Panc1 (cell line): ENCODE measurements at regions not wholly inside any gene's neighbourhood (a gene's known extent, or its start where the extent isn't known, plus 50 kb on each side); places are given as distances from the start of the nearest gene placed in this dataset.
"Not testable (repeated sequence)": the region's sequence is repeated elsewhere in the genome, so short reads cannot be mapped to it uniquely, and the experiment has no call there.

Experiments
- ATAC-seq: fragments of 200-7000 bp; cut with Tn5 transposase; 2 replicates; pipeline ENCODE4 v1.9.1; 2020; ENCODE audit warnings: mild to moderate bottlenecking, moderate library complexity
- BruUV-seq: library from RNA; stranded (reverse); fragments of 400-500 nt; replicated peaks from 2 replicates; lab custom pipeline; 2021; lab: Mats Ljungman, UMichigan
- CTCF ChIA-PET: fragments of 300-600 bp; sonication (Branson Sonifier 250); formaldehyde crosslinking; loops from one replicate; lab custom pipeline; 2022; ENCODE audit warnings: antibody characterized with exemption; lab: Charles Lee
- POLR2A ChIA-PET: fragments of 300-600 bp; sonication (Branson Sonifier 250); formaldehyde crosslinking; loops from one replicate; lab custom pipeline; 2022; ENCODE audit warnings: antibody characterized with exemption; lab: Charles Lee
- DNase-seq: peaks from one replicate; pipeline ENCODE4 v3.0.0-alpha.2; 2010; ENCODE audit warnings: low read depth, low spot score
- H3K27ac ChIP-seq: 2 replicates; pipeline ENCODE4 v1.5.1; 2011; ENCODE audit warnings: mild to moderate bottlenecking, low read length, inconsistent platforms
- H3K27me3 ChIP-seq: fragments of 200-500 bp; sonication (Bioruptor generic); 2 replicates; pipeline ENCODE4 v1.6.0; 2014; ENCODE audit warnings: low read length, inconsistent platforms; ENCODE audit not compliant: control insufficient read depth, insufficient read depth
- H3K36me3 ChIP-seq: fragments of 200-500 bp; sonication (Bioruptor generic); 2 replicates; pipeline ENCODE4 v1.5.1; 2014; ENCODE audit warnings: inconsistent platforms, mild to moderate bottlenecking, low read length, moderate library complexity; ENCODE audit not compliant: control insufficient read depth, insufficient read depth
- H3K4me1 ChIP-seq: 2 replicates; pipeline ENCODE4 v1.5.1; 2011; ENCODE audit warnings: inconsistent platforms, mild to moderate bottlenecking, low read length, moderate library complexity; ENCODE audit not compliant: control insufficient read depth, insufficient read depth
- H3K4me3 ChIP-seq, 2 experiments: 2 replicates each; pipeline ENCODE4 v1.5.1; 2011 to 2012; ENCODE audit warnings: low read depth in 2 of 2, low read length in 2 of 2, mild to moderate bottlenecking in 2 of 2, inconsistent platforms in 1 of 2, moderate library complexity in 1 of 2
- H3K9me3 ChIP-seq: fragments of 200-500 bp; sonication (Bioruptor generic); 2 replicates; pipeline ENCODE4 v1.5.1; 2014; ENCODE audit warnings: low read depth, mild to moderate bottlenecking, inconsistent platforms, low read length, moderate library complexity; ENCODE audit not compliant: control insufficient read depth, insufficient read depth
- in situ Hi-C: cut with HindIII; loops from 2 replicates; pipeline ENCODE4 v1.10.0; 2016; ENCODE audit warnings: low sequenced_read_pairs, low pct_unique_long_range_greater_than_20kb
- intact Hi-C: fragments of 100-400 bp; cut with micrococcal nuclease; formaldehyde crosslinking; loops from one replicate; pipeline ENCODE4 v1.10.0; 2022; ENCODE audit not compliant: unreplicated experiment

- POLR2A ChIA-PET, H3K9me3 ChIP-seq, intact Hi-C loops, H3K4me3 ChIP-seq, H3K27ac ChIP-seq, H3K36me3 ChIP-seq, H3K4me1 ChIP-seq, BruUV-seq, DNase-seq, in situ Hi-C loops, H3K27me3 ChIP-seq, ATAC-seq: not testable (repeated sequence)
- CTCF ChIA-PET = interaction anchor here (0.6 kb wide), 1 partner anchor 98 kb away, joined by 5 read pairs; no protein-coding TSS in a partner anchor
These were observed 51.0 kb downstream of the NPIPB11 start for GRCh38 chr16:29355339-29356059.

GRCh38 chr16:29354449-29354848, 52.1 kb downstream of the NPIPB11 start:
- in situ Hi-C loops, BruUV-seq, H3K4me3 ChIP-seq, POLR2A ChIA-PET, H3K27me3 ChIP-seq, H3K4me1 ChIP-seq, CTCF ChIA-PET, H3K27ac ChIP-seq, H3K9me3 ChIP-seq, H3K36me3 ChIP-seq, intact Hi-C loops, DNase-seq, ATAC-seq: not testable (repeated sequence)

- H3K36me3 ChIP-seq, H3K4me3 ChIP-seq, H3K27me3 ChIP-seq, POLR2A ChIA-PET, H3K27ac ChIP-seq, in situ Hi-C loops, DNase-seq, CTCF ChIA-PET, intact Hi-C loops, H3K4me1 ChIP-seq, BruUV-seq, H3K9me3 ChIP-seq, ATAC-seq: not testable (repeated sequence)
These were observed 53.9 kb downstream of the NPIPB11 start for GRCh38 chr16:29352617-29352999.

- ATAC-seq, H3K27me3 ChIP-seq, POLR2A ChIA-PET, H3K9me3 ChIP-seq, H3K4me3 ChIP-seq, BruUV-seq, H3K36me3 ChIP-seq, DNase-seq, H3K27ac ChIP-seq, CTCF ChIA-PET, intact Hi-C loops, in situ Hi-C loops, H3K4me1 ChIP-seq: not testable (repeated sequence)
These were observed 54.4 kb downstream of the NPIPB11 start for GRCh38 chr16:29351970-29352616.

GRCh38 chr16:29351271-29351969, 55.1 kb downstream of the NPIPB11 start:
- BruUV-seq, H3K27ac ChIP-seq, DNase-seq, H3K4me1 ChIP-seq, CTCF ChIA-PET, in situ Hi-C loops, H3K36me3 ChIP-seq, H3K27me3 ChIP-seq, H3K4me3 ChIP-seq, ATAC-seq, intact Hi-C loops, POLR2A ChIA-PET, H3K9me3 ChIP-seq: not testable (repeated sequence)

- POLR2A ChIA-PET, H3K4me3 ChIP-seq, H3K27ac ChIP-seq, H3K27me3 ChIP-seq, in situ Hi-C loops, H3K4me1 ChIP-seq, H3K36me3 ChIP-seq, H3K9me3 ChIP-seq, DNase-seq, intact Hi-C loops, ATAC-seq, CTCF ChIA-PET, BruUV-seq: not testable (repeated sequence)
These were observed 56.5 kb downstream of the NPIPB11 start for GRCh38 chr16:29349966-29350365.

- DNase-seq, H3K4me3 ChIP-seq, BruUV-seq, CTCF ChIA-PET, intact Hi-C loops, H3K27me3 ChIP-seq, H3K9me3 ChIP-seq, ATAC-seq, H3K27ac ChIP-seq, H3K36me3 ChIP-seq, POLR2A ChIA-PET, in situ Hi-C loops, H3K4me1 ChIP-seq: not testable (repeated sequence)
These were observed 57.8 kb downstream of the NPIPB11 start for GRCh38 chr16:29348748-29349147.
